Fibroblast of the aortic adventitia (primary cell): ENCODE measurements at regions not wholly inside any gene's neighbourhood (a gene's known extent, or its start where the extent isn't known, plus 50 kb on each side); places are given as distances from the start of the nearest gene placed in this dataset.

Experiments used
- DNase-seq: peaks from one replicate; pipeline ENCODE4 v3.0.0-alpha.2; 2010; ENCODE audit warnings: low read depth
- H3K4me3 ChIP-seq: 2 replicates; pipeline ENCODE4 v1.5.1; 2011; ENCODE audit warnings: low read depth, mild to moderate bottlenecking, control low read depth, low read length, moderate library complexity
- CTCF ChIP-seq: IDR thresholded peaks from 2 replicates; pipeline ENCODE4 v1.5.1; 2011; ENCODE audit warnings: mild to moderate bottlenecking, low read length, control low read depth, inconsistent platforms; ENCODE audit not compliant: insufficient read depth

DNA sequence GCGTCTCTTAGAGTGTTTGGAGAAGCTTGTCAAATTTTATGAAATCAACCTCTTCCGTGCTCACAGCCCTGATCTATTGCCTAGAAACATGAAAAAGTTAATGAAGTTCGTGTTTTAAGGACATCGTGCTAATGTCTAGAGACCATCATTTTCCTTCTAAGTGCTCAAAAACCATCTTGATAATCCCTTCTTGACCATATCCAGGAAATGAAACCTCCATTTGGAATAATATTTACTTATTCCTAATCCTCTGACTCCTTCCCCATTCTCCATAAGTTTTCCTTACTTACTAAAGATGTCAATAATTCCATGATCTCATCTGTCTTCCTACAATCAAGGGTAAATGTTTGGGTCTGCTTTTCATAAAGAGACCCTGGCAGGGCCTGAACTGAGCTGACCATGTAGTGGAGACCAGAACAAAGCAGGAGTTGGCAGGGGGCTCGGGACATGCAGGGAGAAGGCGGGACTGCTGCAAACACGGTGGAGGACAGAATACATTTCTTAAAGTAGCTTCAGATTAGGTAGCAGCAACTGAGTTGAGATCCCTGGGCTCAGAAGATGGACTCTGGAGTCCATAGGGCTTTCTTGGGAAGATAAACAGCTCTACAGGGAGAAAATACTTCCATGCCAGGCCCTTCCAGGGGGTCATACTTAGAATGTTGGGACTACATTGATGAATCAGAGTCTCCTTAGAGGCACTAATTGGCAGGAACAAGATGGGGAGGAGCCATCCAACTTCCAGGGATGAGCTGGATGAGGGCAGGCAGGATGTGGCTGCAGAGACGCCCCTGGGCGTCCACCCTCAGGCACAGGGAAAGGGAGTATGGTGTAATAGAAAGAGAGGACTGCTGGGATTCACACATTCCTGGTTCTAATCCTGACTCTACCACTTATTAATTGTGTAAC lies 100.7 kb downstream of the RIN2 start:
- no peak overlapping the region for H3K4me3 ChIP-seq
- peak; percentile 70 for DNase-seq
- no peak for TF ChIP-seq CTCF

DNA sequence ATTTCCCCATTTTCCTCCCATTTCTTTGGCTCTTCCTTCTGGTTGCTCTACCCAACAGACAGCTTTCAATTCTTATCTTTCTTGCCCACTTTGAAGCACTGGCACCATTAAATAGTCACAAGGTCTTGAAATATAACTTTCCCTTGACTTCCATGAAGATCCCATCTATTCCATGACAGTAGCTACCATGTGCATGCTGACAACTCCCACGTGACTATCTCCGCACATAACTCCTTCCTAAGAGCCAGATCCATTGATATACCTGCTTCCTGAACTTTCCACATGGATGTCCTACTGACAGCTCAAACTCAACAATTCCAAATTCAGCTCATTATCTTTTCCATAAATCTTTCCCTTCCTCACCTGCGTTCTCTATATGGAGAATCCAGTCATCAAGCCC lies 101.4 kb downstream of the RIN2 start:
- no peak for TF ChIP-seq CTCF
- DNase-seq, result no peak
- H3K4me3 ChIP-seq, result no peak overlapping the region

- TF ChIP-seq CTCF, result no peak
- no peak for DNase-seq
- no peak overlapping the region for H3K4me3 ChIP-seq
Observed at GRCh38 chr20:19860737-19861136, 102.7 kb downstream of the RIN2 start.

- no peak for DNase-seq
- H3K4me3 ChIP-seq, result no peak overlapping the region
- no peak for TF ChIP-seq CTCF
Observed at GRCh38 chr20:19861147-19861759, 103.2 kb downstream of the RIN2 start.

DNA sequence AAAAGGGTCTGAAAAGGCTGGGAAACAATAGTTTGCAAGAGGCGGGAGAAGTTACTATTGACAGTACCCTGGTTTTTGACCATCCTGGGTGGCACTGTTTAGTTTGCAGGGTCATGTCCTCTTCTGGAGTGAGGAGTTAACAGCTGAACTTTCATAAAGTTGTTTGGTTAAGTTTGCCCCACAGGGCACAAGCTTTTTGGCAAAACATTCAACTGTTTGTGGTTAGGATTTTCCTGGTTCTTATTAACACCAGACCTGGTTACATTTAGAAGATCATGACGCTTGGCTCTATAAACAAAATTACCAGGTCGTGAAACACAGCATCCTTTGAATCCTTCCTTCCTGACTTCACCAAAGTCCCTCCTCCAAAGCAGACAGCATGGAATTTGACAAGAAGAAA lies 106.1 kb downstream of the RIN2 start:
- no peak for TF ChIP-seq CTCF
- no peak for DNase-seq
- no peak overlapping the region for H3K4me3 ChIP-seq

GRCh38 chr20:19866070-19866469 lies 108.0 kb downstream of the RIN2 start:
- no peak for DNase-seq
- no peak overlapping the region for H3K4me3 ChIP-seq
- no peak for TF ChIP-seq CTCF

DNA sequence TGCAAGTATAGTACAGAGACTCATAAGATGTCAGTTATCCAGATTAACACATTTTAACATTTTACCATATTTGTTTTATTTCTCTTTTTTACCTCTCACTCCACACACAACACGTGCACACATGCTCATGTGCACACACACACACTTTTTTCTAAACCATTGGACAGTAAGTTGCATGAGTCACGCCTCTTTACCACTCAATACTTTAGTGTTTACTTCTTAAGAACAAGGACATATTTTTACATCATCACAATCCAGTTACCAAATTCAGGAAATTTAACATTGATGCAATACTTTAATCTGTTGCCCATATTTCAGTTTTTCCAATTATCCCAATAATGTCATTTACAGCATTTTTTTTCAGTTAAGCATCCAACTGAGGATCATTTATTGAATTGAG lies 109.0 kb downstream of the RIN2 start:
- DNase-seq, result peak; percentile 39
- TF ChIP-seq CTCF, result no peak
- no peak overlapping the region for H3K4me3 ChIP-seq
